ENCODE measurements at regions not wholly inside any gene's neighbourhood (a gene's known extent, or its start where the extent isn't known, plus 50 kb on each side); places are given as distances from the start of the nearest gene placed in this dataset.
"Not testable (repeated sequence)": the region's sequence is repeated elsewhere in the genome, so short reads cannot be mapped to it uniquely, and the experiment has no call there.

GRCh38 chr17:33709881-33710280 is 416.8 kb upstream of the ASIC2 start:
- no peak for DNase-seq

GRCh38 chr17:33712120-33712519 is 419.0 kb upstream of the ASIC2 start:
- DNase-seq = no peak

DNA sequence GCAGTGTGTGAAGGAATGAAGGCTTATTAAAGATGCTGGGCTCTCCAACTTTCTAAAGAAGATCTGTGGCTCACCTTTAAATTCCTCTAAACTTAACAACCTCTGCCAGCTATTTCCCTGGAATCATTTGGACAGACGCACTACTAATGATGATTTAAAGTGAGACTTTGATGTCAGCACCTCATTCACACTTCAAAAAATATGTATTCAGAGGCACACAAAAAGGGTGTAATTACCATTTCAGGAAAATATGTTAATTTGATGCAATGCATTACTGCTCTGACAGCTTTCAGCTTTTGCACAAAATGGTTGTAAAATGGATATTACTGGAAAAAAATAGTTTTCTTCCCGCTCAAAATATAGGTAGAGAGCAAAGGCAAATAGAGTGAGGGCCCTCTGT is 423.9 kb upstream of the ASIC2 start:
- DNase-seq = no peak

DNA sequence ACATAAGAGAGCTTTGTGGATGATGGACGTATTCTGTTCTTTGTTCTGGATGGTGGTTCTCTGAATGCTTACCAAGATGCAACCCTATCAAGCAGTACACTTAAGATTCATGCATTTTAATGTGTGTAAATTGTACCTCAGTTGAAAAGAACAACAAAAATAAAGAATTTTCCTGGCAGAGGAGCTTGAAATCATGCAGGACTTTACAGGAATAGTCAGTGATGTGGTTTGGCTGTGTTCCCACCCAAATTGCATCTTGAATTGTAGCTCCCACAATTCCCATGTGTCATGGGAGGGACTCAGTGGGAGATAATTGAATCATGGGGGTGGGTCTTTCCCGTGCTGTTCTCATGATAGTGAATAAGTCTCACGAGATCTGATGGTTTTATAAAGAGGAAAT is 430.6 kb upstream of the ASIC2 start:
- not testable (repeated sequence) for DNase-seq

GRCh38 chr17:33725675-33726271 is 432.7 kb upstream of the ASIC2 start:
- DNase-seq = no peak

- no peak for DNase-seq
Observed at GRCh38 chr17:33730131-33730530, 437.0 kb upstream of the ASIC2 start.

GRCh38 chr17:33732116-33732515 is 439.0 kb upstream of the ASIC2 start:
- no peak for DNase-seq

- no peak for DNase-seq
Observed at GRCh38 chr17:33739714-33740113, 446.6 kb upstream of the ASIC2 start.

- no peak for DNase-seq
Observed at GRCh38 chr17:33745047-33745760, 452.1 kb upstream of the ASIC2 start.

DNA sequence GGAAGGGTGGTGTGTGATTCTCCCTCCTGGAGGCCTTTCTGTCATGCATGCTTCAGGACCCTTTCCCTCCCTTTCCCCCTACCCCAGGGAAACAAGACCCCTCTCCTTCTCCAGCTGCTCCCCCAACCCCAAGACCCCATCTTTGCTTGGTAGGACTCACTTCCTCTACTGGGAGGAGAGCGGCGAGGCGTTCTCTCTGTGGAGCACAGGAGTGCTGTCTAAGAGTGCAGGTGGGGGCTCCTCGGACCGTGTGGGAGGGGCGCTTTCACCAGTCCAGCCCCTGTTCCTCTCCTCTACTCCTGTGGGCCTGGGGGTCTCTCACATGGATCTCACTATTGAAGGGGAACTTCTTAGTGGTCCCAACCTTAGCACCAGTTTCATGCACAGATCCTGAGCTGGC is 456.1 kb upstream of the ASIC2 start:
- DNase-seq = no peak

DNA sequence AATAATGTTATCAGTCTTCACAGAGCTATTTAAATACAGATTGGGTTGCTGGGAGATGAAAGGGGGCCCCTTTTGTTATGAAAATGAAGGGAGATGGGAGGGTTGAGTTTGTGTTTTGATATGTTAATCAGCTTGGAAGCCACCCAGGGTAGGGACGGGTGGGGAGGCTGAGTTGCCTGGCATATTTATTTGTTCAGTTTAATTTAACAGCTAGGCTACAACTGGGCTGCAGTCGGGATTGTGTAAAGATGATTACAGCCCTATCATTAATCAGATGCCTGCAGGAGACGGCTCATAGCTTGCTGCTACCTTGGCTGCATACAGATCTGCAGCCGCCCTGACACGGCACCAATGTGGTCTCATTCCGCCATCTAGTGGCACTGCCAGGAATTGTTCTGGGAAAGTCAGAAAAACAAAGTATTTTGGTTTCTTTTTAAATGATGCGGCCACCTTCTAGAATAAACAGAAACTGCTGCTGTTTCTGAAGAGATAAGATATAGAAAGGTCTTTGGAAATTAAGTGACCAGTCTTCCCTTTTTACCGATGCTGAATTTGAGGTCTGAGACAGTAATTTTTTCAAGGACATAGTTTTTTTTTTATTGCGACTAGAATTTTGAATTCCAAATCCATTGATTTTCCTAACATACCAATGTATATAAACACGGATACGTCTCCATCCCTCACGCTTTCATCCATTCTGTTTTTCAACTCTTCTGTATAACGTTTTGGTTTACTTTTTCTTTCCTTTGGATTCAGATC is 458.0 kb upstream of the ASIC2 start:
- no peak for DNase-seq

DNA sequence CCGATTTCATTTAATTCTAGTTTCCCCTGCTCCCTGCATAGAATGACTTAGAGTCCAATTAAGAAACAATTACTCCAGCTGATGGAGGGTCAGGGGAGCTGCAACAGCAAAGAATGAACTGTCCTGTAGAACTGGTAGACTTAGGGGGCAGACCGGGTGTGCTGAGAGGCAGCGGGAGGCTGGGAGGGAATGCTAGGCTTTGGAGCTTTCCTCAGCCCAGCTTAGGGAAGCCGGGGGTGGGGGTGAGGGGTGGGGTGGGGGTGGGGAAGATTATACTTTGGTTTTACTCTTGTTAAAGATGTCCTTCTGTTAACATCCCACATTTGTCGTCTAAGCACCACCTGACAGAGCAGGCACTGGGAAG is 458.6 kb upstream of the ASIC2 start:
- DNase-seq = no peak

DNA sequence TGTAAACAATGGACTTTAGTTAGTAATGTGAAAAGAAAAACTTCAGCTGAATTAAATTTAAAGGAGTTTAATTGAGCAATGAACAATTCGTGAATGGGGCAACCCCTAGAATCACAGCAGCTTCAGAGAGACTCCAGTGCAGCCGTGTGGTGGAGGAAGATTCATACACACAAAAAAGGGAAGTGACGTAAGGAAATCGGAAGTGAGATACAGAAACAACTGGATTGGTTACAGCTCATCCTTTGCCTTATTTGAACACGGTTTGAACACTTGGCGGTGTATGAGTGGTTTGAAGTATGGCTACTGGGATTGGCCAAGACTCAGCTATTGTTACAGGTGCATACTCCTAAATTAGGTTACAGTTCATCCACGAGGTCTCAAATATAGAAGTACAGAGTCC is 460.4 kb upstream of the ASIC2 start:
- DNase-seq = no peak

DNA sequence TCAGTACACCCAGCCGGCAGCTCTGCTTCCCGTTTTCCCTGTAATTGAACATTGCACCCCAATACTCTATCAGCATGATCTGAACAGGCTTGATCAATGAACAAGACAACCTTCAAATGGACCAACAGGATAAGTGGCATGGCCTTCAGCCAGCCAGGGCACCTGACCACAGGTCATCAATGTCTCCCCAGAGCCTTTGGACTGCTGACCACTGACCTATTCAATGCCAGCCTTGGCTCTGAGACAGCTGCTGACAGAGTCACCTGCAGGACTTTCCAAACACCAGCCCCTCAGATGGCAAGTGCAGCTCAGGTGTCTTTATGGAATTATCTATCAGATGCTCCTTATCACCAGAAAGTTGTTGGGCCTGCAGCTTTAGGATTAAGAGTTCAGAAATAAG is 462.9 kb upstream of the ASIC2 start:
- no peak for DNase-seq

- DNase-seq = no peak
Observed at GRCh38 chr17:33765871-33766270, 472.8 kb upstream of the ASIC2 start.

DNA sequence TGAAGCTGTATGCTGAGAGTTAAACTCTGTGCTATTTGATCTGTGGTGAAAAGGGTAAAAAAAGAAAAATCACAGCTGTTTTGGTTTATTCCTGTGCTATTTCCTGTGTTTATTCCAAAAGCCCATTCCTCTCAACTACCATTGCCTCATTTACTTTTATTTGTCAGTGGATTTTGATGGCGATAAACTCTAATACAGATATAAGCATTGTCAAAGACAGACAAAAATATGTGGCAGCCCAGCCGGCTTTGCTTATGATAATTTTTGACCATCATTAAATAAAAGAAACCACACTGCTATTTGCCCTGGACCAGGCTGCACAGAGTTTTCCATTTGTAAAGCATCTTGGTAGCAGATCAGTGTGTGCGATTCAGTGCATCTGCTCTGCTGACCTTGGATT is 473.6 kb upstream of the ASIC2 start:
- DNase-seq = no peak

GRCh38 chr17:33769066-33769465 is 476.0 kb upstream of the ASIC2 start:
- no peak for DNase-seq

- no peak for DNase-seq
Observed at GRCh38 chr17:33776304-33776703, 478.8 kb upstream of the CCL2 start.

- DNase-seq = no peak
Observed at GRCh38 chr17:33776903-33777302, 478.2 kb upstream of the CCL2 start.

- no peak for DNase-seq
Observed at GRCh38 chr17:33777674-33778073, 477.4 kb upstream of the CCL2 start.

GRCh38 chr17:33778505-33779233 is 476.4 kb upstream of the CCL2 start:
- no peak for DNase-seq

GRCh38 chr17:33779234-33779591 is 475.9 kb upstream of the CCL2 start:
- DNase-seq = no peak

- DNase-seq = no peak
Observed at GRCh38 chr17:33785281-33785680, 469.8 kb upstream of the CCL2 start.

DNA sequence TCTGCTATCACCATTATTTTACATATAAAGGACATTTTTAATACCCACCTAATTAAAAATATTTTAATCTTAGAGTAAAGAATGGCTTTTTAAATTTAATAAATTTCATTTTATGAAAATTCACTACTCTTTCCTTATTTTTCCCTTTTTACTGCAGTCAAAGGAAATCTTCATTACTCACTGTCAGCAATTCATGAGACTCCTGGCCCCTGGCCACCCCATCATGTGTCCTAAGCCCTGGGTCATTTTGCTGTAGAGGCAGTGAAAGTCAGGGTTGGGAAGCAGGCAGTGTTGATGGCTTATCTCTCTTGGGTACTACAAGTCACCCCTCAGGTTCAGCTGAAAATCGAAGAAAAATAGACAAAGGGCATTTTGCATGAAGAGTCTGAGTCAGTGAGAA is 468.6 kb upstream of the CCL2 start:
- DNase-seq = no peak
